NOMO-1 treated with DMSO at 0.1 percent for 48 hours (cell line): ENCODE measurements at regions not wholly inside any gene's neighbourhood (a gene's known extent, or its start where the extent isn't known, plus 50 kb on each side); places are given as distances from the start of the nearest gene placed in this dataset.

Experiments used
- DNase-seq: peaks from one replicate; lab custom pipeline; 2025; ENCODE audit not compliant: unreplicated experiment; lab: John Stamatoyannopoulos, UW

- no peak for DNase-seq
These were observed 245.0 kb downstream of the ATP23 start for GRCh38 chr12:58186401-58186800.

DNA sequence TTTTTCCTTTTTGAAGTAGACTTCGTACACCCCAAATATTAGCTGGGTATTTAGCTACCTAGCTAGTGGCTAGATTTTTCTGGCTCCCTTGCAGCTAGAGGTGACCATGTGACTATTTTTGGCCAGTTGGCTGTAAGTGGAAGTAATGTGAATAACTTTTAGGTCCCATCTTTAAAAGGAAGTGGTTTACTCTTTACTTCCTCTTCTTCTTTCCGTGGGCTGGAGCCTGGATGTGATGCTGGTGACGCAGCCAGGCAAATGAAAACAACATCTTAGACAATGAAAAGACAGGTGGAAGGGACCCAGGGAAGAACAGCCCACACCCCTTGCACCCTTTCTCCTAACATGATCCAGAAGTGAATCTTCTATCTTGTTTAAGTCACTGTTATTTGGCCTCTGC, 245.5 kb downstream of the ATP23 start:
- peak; percentile 18 for DNase-seq

DNA sequence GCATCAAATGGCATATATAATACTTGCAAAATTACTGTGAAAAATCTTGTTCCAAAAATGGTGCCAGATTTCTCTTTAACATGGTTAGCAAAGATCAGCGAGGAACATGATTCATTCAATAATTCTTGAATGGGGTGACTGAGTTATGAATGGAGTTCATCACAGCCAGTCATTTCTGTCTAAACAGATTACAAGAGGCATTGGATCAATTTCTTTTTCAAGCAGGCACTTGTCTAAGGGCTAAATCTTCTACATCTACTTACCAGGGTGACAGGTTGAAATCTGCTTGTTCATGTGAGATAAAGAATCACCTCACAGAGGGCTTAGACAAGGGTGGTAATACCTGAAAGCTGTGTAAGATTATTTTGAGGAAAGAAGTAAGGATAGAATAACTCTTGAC, 247.7 kb downstream of the ATP23 start:
- DNase-seq = no peak

GRCh38 chr12:58189893-58190292, 248.5 kb downstream of the ATP23 start:
- no peak for DNase-seq

- DNase-seq = no peak
These were observed 249.3 kb downstream of the ATP23 start for GRCh38 chr12:58190618-58191017.

GRCh38 chr12:58196971-58197370, 255.6 kb downstream of the ATP23 start:
- DNase-seq = no peak

DNA sequence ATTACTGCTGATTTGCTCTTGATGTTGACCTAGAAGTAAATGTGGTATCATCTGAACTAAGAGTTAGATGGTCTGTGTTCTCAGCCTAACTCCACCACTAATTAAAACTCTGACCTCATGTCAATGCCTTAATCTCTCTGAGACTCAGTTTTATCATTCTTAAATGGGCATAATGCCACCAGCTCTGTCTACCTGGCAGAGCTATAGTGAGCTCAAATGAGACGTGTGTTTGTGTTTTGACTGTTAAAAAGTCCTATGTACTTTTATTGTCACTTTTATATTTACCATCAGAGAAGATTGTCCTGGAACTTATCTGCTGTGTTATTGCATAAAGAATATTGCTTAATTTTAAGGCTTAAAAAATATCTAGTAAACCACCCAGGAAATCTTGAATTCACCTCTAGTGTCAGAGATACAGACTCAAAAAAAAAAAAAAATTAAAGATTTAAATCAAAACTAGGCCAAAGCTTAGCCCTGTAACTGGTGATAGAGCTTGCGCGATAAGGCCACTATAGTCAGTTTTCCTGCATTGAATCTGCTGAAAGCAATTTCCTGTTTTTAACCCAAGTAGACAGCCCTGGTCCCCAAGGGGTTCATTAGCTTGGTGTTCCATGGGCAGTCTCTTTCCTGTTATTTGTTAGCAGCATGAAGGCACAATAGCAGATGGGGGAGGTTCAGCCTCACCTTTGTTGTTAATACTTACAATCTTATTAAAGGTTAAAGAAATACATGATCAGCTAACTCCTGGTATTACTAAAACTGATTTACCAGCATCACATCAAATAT, 261.8 kb downstream of the ATP23 start:
- DNase-seq = no peak

DNA sequence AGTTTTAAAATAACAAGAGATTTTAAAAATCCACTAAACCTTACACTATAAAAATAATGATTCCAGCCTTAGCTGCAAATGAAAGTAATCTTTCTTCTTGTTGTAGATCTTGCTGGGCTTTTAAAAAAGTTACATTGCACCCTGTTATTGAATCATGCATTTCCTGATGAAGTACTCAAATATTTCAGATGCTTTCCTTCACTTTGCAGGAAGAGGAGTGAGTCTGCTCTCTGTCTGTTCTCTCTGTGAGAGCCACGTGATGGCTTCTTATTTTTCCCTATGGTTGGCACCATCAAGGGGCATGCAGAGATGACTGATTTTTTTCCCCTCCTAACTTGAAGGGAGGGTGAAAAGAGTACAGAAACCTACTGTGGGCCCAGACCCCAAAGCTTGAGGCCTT, 262.7 kb downstream of the ATP23 start:
- no peak for DNase-seq

- DNase-seq = no peak
These were observed 265.5 kb downstream of the ATP23 start for GRCh38 chr12:58206876-58207275.

DNA sequence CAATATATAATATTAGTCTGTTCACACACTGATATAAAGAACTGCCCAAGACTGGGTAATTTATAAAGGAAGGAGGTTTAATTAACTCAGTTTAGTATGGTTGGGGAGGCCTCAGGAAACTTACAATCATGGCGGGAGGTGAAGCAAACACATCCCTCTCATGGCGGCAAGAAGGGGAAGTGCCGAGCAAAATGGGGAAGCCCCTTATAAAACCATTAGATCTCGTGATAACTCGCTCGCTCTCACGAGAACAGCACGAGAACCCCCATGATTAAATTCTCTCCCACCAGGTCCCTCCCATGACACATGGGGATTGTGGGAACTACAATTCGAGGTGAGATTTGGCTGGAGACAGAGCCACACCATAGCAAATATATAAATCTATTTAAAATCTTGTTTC, 269.8 kb downstream of the ATP23 start:
- DNase-seq = no peak

DNA sequence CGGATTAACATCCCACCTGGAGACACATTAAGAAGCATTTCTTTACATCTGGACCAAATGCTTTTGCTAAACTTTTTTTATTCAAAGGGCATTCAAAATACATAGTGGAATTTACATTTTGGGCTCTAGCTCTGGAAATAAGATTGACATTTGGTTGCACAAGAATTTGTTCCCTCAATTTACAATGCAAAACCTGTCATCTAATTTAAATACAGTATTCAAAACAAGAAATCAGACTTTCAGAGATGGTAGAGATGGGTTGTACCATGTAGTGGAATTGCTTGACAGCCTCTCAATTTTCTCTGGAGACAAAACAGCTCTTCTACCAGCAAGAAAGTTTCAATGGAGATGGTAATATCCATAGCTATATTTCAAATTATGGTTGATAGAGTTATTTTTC, 275.8 kb downstream of the ATP23 start:
- no peak for DNase-seq

GRCh38 chr12:58224536-58225105, 283.3 kb downstream of the ATP23 start:
- no peak for DNase-seq

- DNase-seq = no peak
These were observed 284.0 kb downstream of the ATP23 start for GRCh38 chr12:58225203-58225877.

DNA sequence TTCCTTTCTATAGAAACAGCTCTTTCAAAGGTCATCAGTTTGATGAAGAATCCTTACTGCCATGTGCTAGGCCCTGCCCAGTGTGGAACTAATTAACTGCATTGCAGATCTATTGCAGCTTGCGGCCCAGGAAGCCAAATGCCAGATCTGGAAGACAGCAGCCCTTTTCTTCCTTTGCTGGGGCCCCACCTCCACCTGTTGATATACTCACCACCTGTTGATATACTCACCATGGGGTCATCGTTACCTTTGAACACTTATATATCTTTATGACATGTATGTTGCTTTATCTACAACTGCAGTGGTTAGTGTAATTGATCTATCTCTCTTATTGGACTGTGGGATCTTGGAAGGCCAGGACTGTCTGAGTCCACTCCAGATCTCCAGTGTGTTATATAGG, 292.5 kb downstream of the ATP23 start:
- no peak for DNase-seq

- no peak for DNase-seq
These were observed 297.0 kb downstream of the ATP23 start for GRCh38 chr12:58238411-58238810.

DNA sequence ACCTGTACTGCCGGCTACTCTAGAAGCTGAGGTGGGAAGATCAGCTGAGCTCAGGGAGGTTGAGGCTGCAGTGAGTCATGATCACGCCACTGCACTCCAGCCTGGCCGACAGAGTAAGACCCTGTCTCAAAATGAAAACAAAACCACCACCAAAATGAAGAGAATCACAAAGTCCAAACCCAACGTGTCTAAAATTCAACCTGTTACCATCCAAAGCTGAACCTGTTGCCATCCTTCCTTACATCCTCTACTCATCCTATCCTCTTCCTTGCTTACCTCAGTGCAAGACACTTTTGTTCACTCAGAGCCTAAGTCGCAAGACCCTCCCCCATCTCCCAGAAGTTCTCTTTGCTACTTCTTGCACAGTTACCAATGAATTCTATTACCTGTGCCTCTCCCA, 299.7 kb downstream of the ATP23 start:
- DNase-seq = no peak

DNA sequence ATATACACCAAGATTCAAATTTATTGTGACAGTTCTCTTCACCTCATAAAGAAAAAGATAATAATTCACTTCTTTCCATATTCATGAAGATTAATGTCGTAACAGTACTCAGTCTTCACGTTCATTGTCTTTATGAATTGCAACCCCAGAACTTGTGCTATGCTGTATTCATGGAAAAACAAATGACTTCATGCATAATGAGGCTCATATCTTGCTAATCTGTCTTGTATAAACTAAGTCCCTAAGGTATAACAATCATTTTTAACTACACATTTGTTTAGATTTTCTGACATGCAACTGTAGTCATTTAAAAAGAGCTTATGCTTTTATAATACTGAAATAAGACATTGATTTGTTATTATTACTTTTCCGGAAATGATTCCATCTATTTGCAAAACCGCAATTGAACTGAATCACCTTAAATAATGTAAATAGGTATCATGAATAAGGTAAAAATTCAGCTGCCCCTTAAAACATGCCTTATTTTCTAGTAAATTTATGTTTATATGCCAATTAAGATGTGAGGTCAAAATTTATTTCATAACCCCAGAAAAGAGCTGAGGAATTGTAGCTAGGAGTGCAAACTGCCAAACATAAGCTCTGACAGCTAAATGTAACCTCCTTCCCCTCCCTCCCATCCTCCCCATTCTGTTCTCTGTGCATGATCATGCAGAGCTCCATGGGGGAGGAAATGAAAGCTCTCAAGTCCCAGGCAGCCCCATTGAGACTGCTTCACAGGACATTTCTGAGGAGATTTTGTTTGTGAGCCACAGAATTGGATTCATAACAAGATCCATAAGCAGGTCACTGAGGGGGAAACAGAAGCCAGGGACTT, 301.6 kb downstream of the ATP23 start:
- no peak for DNase-seq

DNA sequence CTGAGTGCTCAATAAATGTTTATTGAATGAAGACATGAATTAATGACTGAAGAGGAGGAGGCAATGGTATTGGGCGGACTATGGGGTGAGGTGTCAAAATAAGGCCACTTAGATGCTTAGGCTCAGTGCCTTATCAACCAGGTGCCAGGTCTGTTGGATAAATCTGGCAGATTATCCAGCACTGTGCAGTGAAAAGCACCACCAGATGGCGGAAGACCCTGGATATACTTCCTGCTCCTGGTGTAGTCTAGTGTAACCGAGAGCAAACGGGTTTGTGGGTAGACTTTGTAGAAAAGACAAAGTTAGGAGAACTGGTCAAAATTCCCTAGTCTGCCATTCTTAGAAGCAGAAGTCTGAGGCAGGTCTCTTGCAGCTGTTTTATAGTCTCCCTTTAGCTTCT, 306.3 kb downstream of the ATP23 start:
- DNase-seq = no peak

DNA sequence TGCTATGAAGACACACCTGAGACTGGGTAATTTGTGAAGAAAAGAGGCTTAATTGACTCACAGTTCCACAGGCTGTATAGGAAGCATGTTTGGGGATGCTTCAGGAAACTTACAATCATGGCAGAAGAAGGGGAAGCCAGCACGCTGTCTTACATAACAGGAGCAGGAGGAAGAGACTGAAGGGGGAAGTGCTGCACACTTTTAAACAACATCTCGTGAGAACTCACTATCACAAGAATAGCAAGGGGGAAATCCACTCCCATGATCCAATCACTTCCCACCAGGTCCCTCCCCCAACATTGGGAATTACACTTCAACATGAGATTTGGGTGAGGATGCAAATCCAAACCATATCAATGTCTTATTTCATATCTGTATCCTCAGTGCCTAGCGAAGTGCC, 307.2 kb downstream of the ATP23 start:
- no peak for DNase-seq

DNA sequence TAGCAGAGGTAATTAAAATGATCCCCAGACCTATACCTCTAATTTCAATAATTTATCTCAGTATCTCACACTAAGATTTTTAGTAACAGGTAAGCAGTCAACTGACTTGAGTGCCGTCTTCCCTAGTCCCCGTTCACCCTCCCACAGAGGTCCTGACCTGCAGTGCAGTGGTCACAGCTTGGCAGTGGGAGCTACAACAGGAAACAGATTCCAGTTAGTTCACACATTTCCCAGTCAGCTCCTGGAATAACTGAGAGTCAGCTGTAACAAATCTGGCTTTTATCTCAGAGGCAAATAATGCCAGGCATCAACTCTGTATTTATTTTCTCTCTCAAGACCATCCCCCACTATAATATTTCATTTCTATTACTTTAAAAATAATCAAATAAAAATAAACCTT, 308.2 kb downstream of the ATP23 start:
- DNase-seq = no peak

- DNase-seq = no peak
These were observed 308.7 kb downstream of the ATP23 start for GRCh38 chr12:58250077-58250476.

DNA sequence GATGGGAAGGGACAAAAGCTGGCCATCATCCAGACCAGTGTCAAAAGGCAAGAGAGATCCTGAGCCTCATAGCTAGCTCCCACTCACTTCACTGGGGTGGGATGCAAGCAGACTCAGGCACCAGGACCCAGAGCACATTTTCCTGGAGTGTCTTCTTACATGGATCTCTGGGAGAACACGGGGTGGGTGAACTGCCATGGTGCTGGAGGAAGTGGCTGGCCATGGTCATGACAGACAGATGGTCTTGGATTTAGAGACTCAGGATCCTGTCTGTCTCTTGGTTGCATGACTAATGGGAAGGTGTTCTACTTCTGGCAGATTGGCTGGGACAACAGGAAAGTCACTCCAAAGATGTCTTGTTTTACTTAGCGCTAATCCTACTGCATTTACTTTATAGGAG, 311.5 kb downstream of the ATP23 start:
- DNase-seq = no peak
